Endodermal cell (in vitro differentiated cells): ENCODE measurements at regions not wholly inside any gene's neighbourhood (a gene's known extent, or its start where the extent isn't known, plus 50 kb on each side); places are given as distances from the start of the nearest gene placed in this dataset.
"Not testable (repeated sequence)": the region's sequence is repeated elsewhere in the genome, so short reads cannot be mapped to it uniquely, and the experiment has no call there.

Source experiments
- DNase-seq: peaks from one replicate; pipeline ENCODE4 v3.0.0-alpha.2; 2017
- H3K27ac ChIP-seq: 2 replicates; pipeline ENCODE4 v1.5.1; 2013; ENCODE audit warnings: mild to moderate bottlenecking, low read depth, low read length, moderate library complexity
- H3K27me3 ChIP-seq: 2 replicates; pipeline ENCODE4 v1.6.1; 2013; ENCODE audit warnings: mild to moderate bottlenecking, low read length, moderate library complexity; ENCODE audit not compliant: insufficient read depth, control insufficient read depth, poor library complexity, severe bottlenecking
- H3K36me3 ChIP-seq: 2 replicates; pipeline ENCODE4 v1.7.0; 2013; ENCODE audit warnings: mild to moderate bottlenecking, low read length, moderate library complexity; ENCODE audit not compliant: control insufficient read depth, insufficient read depth
- H3K4me1 ChIP-seq: one replicate; pipeline ENCODE4 v1.7.0; 2013; ENCODE audit warnings: low read length; ENCODE audit not compliant: control insufficient read depth, insufficient read depth
- H3K4me3 ChIP-seq: 2 replicates; pipeline ENCODE4 v1.5.1; 2013; ENCODE audit warnings: mild to moderate bottlenecking, low read length, moderate library complexity
- H3K9ac ChIP-seq: 2 replicates; pipeline ENCODE4 v1.6.1; 2013; ENCODE audit warnings: mild to moderate bottlenecking, low read length, moderate library complexity; ENCODE audit not compliant: poor library complexity, severe bottlenecking; ENCODE audit errors: extremely low read depth
- H3K9me3 ChIP-seq: 2 replicates; pipeline ENCODE4 v1.6.1; 2013; ENCODE audit warnings: mild to moderate bottlenecking, low read length, moderate library complexity; ENCODE audit not compliant: control insufficient read depth
- H3K27ac Mint-ChIP-seq: 2 replicates; pipeline ENCODE4 v1.8.0; 2020; ENCODE audit warnings: mixed read lengths
- H3K27me3 Mint-ChIP-seq: 2 replicates; pipeline ENCODE4 v1.8.0; 2021; ENCODE audit warnings: mild to moderate bottlenecking, mixed read lengths; ENCODE audit not compliant: insufficient read depth
- H3K36me3 Mint-ChIP-seq: 2 replicates; pipeline ENCODE4 v1.8.0; 2020; ENCODE audit warnings: low read depth, mixed read lengths
- H3K4me1 Mint-ChIP-seq: 2 replicates; pipeline ENCODE4 v1.8.0; 2020; ENCODE audit warnings: mixed read lengths
- H3K4me3 Mint-ChIP-seq: 2 replicates; pipeline ENCODE4 v1.8.0; 2020; ENCODE audit warnings: mild to moderate bottlenecking, moderate library complexity, mixed read lengths
- H3K9me3 Mint-ChIP-seq: 2 replicates; pipeline ENCODE4 v1.8.0; 2020; ENCODE audit warnings: mild to moderate bottlenecking, mixed read lengths
- CTCF ChIP-seq: fragments of 200-600 bp; sonication (generic); conservative IDR thresholded peaks from 2 replicates; pipeline ENCODE4 v1.5.0; 2021; ENCODE audit warnings: antibody characterized with exemption, mild to moderate bottlenecking
- WGBS, 2 experiments: methylation state at CpG; one replicate each; pipeline versions ENCODE4 v1.1.5 to v1.1.7; 2013; ENCODE audit warnings: missing lambda C conversion rate in 2 of 2, mixed read lengths in 1 of 2; ENCODE audit not compliant: insufficient coverage in 1 of 2, insufficient read length in 1 of 2; 5-methylcytosine and 5-hydroxymethylcytosine counted together

DNA sequence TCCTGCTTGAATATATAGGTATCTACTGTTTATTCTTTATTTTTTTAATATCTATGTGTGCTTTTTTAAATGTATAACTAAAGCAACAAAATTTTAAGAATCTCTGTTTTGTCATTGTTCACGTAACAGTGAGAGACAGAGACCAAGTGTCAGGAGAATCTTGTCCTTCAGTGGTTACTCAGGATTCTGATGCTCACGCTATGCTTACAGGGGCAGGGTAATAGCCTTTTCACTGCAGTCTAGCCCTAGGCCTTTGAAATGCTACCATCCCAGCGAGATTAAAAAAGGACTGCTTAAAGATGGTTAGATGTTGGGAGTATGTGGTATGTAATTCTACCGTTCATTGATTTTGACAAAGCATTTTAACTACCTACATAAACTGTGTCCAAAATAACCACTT is 71.6 kb upstream of the EGFR start:
- H3K4me1 ChIP-seq = no peaks in the 10 kb centered on the region
- H3K4me3 Mint-ChIP-seq = no peak overlapping the region
- no peaks in the 10 kb centered on the region for H3K27me3 ChIP-seq
- DNase-seq = no peak
- H3K36me3 ChIP-seq = no peaks in the 10 kb centered on the region
- no peak overlapping the region for H3K9ac ChIP-seq
- TF ChIP-seq CTCF = no peak
- no peaks in the 10 kb centered on the region for H3K36me3 Mint-ChIP-seq
- no peaks in the 10 kb centered on the region for H3K4me1 Mint-ChIP-seq
- 94 to 100% methylated on average over 2 to 3 of the region's 4 CpGs for WGBS, 2 experiments
- no peaks in the 10 kb centered on the region for H3K9me3 ChIP-seq
- no peaks in the 10 kb centered on the region for H3K9me3 Mint-ChIP-seq
- no peak overlapping the region for H3K4me3 ChIP-seq
- no peaks in the 10 kb centered on the region for H3K27me3 Mint-ChIP-seq
- H3K27ac ChIP-seq = no peak overlapping the region
- H3K27ac Mint-ChIP-seq = no peak overlapping the region

DNA sequence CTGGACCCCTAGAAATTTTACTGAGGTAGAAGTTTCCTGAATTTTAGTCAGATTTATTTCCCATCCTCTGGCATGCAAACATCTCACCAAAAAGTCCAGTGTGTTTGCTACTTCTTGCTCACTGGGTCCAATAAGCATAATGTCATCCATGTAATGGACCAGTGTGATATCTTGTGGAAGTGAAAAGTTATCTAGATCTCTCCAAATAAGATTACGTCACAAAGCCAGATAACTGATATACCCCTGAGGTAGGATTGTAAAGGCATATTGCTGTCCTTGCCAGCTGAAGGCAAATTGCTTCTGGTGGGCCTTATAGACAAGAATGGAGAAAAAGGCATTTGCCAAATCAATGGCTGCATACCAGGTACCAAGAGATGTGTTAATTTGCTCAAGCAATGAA is 69.3 kb upstream of the EGFR start:
- not testable (repeated sequence) for H3K27me3 Mint-ChIP-seq, H3K9ac ChIP-seq, H3K4me1 ChIP-seq, H3K9me3 Mint-ChIP-seq, DNase-seq, H3K36me3 ChIP-seq, H3K36me3 Mint-ChIP-seq, H3K4me1 Mint-ChIP-seq, H3K9me3 ChIP-seq, H3K27ac ChIP-seq, H3K27ac Mint-ChIP-seq, H3K27me3 ChIP-seq, H3K4me3 ChIP-seq, H3K4me3 Mint-ChIP-seq
- WGBS, 2 experiments = 89 to 100% methylated on average over 1 of the region's 1 CpG

- WGBS, 2 experiments = no CpG with 5 or more reads among the region's 2 CpGs
- H3K4me1 ChIP-seq = no peaks in the 10 kb centered on the region
- Mint-ChIP-seq H3K27me3 (peaks cover 2% of the 10 kb centered on the region), H3K4me3 (no peak overlapping the region), H3K27ac (no peak overlapping the region), H3K36me3 (no peaks in the 10 kb centered on the region), H3K4me1 (no peaks in the 10 kb centered on the region), H3K9me3 (no peaks in the 10 kb centered on the region)
- H3K4me3 ChIP-seq = no peak overlapping the region
- TF ChIP-seq CTCF = no peak
- H3K9ac ChIP-seq = no peak overlapping the region
- no peak for DNase-seq
- H3K27ac ChIP-seq = no peak overlapping the region
- H3K36me3 ChIP-seq = no peaks in the 10 kb centered on the region
- H3K9me3 ChIP-seq = no peaks in the 10 kb centered on the region
- H3K27me3 ChIP-seq = no peaks in the 10 kb centered on the region
Observed at GRCh38 chr7:54955296-54955695, 63.5 kb upstream of the EGFR start.

DNA sequence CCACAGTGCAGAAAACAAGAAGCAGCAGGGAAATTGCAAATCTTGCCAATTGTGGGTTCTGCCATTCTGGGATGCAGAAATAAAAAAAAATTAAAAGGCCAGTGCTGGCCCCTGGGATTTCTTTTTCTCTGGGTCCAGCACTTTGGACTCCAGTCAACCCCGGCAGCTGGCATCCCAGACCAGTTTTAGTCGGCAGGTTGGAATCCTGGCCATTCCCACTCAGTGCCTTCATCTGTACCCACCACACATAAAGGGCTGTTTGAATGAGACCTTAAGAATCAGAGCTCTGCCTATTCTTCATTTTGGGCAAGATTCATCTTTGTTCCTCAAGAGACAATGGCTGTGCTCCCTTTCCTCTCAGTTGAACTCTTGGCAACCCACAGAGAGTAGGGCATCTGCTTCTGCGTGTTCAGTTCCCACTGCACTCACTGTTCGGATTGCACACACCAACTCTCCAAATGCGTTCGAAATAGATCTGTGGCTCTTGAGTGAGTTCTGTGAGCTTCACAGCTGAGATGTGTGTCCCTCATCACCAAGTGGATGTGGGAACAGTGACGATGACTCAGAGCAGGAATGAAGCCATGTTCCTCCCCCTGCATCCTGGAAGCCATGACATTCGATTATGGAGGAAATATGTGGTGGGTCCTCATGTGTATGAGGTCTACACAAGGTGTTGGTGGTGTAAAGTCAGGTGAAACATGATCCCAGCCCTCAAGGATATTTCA is 63.0 kb upstream of the EGFR start:
- no peak overlapping the region for H3K27ac ChIP-seq
- no peak for DNase-seq
- no peaks in the 10 kb centered on the region for H3K9me3 ChIP-seq
- no peaks in the 10 kb centered on the region for H3K4me1 ChIP-seq
- no peak overlapping the region for H3K27ac Mint-ChIP-seq
- no peaks in the 10 kb centered on the region for H3K36me3 Mint-ChIP-seq
- no peak overlapping the region for H3K4me3 ChIP-seq
- no peaks in the 10 kb centered on the region for H3K36me3 ChIP-seq
- peaks cover 2% of the 10 kb centered on the region for H3K27me3 Mint-ChIP-seq
- H3K4me1 Mint-ChIP-seq = no peaks in the 10 kb centered on the region
- no peak for TF ChIP-seq CTCF
- WGBS, 2 experiments = 90 to 93% methylated on average over 6 to 8 of the region's 8 CpGs
- H3K9ac ChIP-seq = no peak overlapping the region
- no peaks in the 10 kb centered on the region for H3K9me3 Mint-ChIP-seq
- H3K4me3 Mint-ChIP-seq = no peak overlapping the region
- H3K27me3 ChIP-seq = no peaks in the 10 kb centered on the region
